ENCODE measurements at regions not wholly inside any gene's neighbourhood (a gene's known extent, or its start where the extent isn't known, plus 50 kb on each side); places are given as distances from the start of the nearest gene placed in this dataset.
A peak's percentile ranks its signal among the peaks of the same experiment; 100 is the strongest.

GRCh38 chr2:226631187-226631586 is 168.4 kb downstream of the IRS1 start:
- no peak for DNase-seq (ENCODE audit: extremely low read depth in 1 of 11, low read depth in 9 of 11, low spot score in 4 of 11)

- no peak for DNase-seq (ENCODE audit: extremely low read depth in 1 of 11, low read depth in 9 of 11, low spot score in 4 of 11)
Measured at GRCh38 chr2:226625946-226626345, 173.7 kb downstream of the IRS1 start.

- DNase-seq (ENCODE audit: extremely low read depth in 1 of 11, low read depth in 9 of 11, low spot score in 4 of 11), result no peak
Measured at GRCh38 chr2:226623587-226624368, 175.8 kb downstream of the IRS1 start.

- no peak for DNase-seq (ENCODE audit: extremely low read depth in 1 of 11, low read depth in 9 of 11, low spot score in 4 of 11)
Measured at GRCh38 chr2:226622484-226622883, 177.1 kb downstream of the IRS1 start.

- DNase-seq (ENCODE audit: extremely low read depth in 1 of 11, low read depth in 9 of 11, low spot score in 4 of 11), result no peak
Measured at GRCh38 chr2:226620176-226620575, 179.4 kb downstream of the IRS1 start.

GRCh38 chr2:226619707-226620106 is 179.9 kb downstream of the IRS1 start:
- DNase-seq (ENCODE audit: extremely low read depth in 1 of 11, low read depth in 9 of 11, low spot score in 4 of 11), result no peak

GRCh38 chr2:226618875-226619605 is 180.6 kb downstream of the IRS1 start:
- DNase-seq (ENCODE audit: extremely low read depth in 1 of 11, low read depth in 9 of 11, low spot score in 4 of 11), result peak; percentile 36 to 80 (median 50)

GRCh38 chr2:226618544-226618874 is 181.1 kb downstream of the IRS1 start:
- DNase-seq (ENCODE audit: extremely low read depth in 1 of 11, low read depth in 9 of 11, low spot score in 4 of 11), result no peak

- no peak for DNase-seq (ENCODE audit: extremely low read depth in 1 of 11, low read depth in 9 of 11, low spot score in 4 of 11)
Measured at GRCh38 chr2:226615891-226616290, 183.7 kb downstream of the IRS1 start.

GRCh38 chr2:226611944-226612318 is 187.7 kb downstream of the IRS1 start:
- DNase-seq (ENCODE audit: extremely low read depth in 1 of 11, low read depth in 9 of 11, low spot score in 4 of 11), result no peak

GRCh38 chr2:226611196-226611943 is 188.2 kb downstream of the IRS1 start:
- DNase-seq (ENCODE audit: extremely low read depth in 1 of 11, low read depth in 9 of 11, low spot score in 4 of 11), result no peak

GRCh38 chr2:226609366-226609765 is 190.3 kb downstream of the IRS1 start:
- DNase-seq (ENCODE audit: extremely low read depth in 1 of 11, low read depth in 9 of 11, low spot score in 4 of 11), result no peak

- no peak for DNase-seq (ENCODE audit: extremely low read depth in 1 of 11, low read depth in 9 of 11, low spot score in 4 of 11)
Measured at GRCh38 chr2:226608451-226608850, 191.2 kb downstream of the IRS1 start.

- no peak for DNase-seq (ENCODE audit: extremely low read depth in 1 of 11, low read depth in 9 of 11, low spot score in 4 of 11)
Measured at GRCh38 chr2:226607379-226607778, 192.2 kb downstream of the IRS1 start.

- DNase-seq (ENCODE audit: extremely low read depth in 1 of 11, low read depth in 9 of 11, low spot score in 4 of 11), result no peak
Measured at GRCh38 chr2:226605642-226606041, 194.0 kb downstream of the IRS1 start.

GRCh38 chr2:226603606-226604005 is 196.0 kb downstream of the IRS1 start:
- DNase-seq (ENCODE audit: extremely low read depth in 1 of 11, low read depth in 9 of 11, low spot score in 4 of 11), result no peak

GRCh38 chr2:226601881-226602662 is 197.5 kb downstream of the IRS1 start:
- DNase-seq (ENCODE audit: extremely low read depth in 1 of 11, low read depth in 9 of 11, low spot score in 4 of 11), result no peak

- DNase-seq (ENCODE audit: extremely low read depth in 1 of 11, low read depth in 9 of 11, low spot score in 4 of 11), result no peak
Measured at GRCh38 chr2:226600802-226601201, 198.8 kb downstream of the IRS1 start.

- DNase-seq (ENCODE audit: extremely low read depth in 1 of 11, low read depth in 9 of 11, low spot score in 4 of 11), result no peak
Measured at GRCh38 chr2:226600184-226600583, 199.4 kb downstream of the IRS1 start.
